NCI-H69 (cell line): ENCODE measurements at regions not wholly inside any gene's neighbourhood (a gene's known extent, or its start where the extent isn't known, plus 50 kb on each side); places are given as distances from the start of the nearest gene placed in this dataset.

Experiments used
- DNase-seq: peaks from one replicate; lab custom pipeline; 2025; lab: John Stamatoyannopoulos, UW

- no peak for DNase-seq
Observed at GRCh38 chr2:57954020-57954419, 92.6 kb upstream of the VRK2 start.

- no peak for DNase-seq
Observed at GRCh38 chr2:57957238-57957637, 89.4 kb upstream of the VRK2 start.

GRCh38 chr2:57959390-57959789, 87.2 kb upstream of the VRK2 start:
- DNase-seq = peak; percentile 77

GRCh38 chr2:57962861-57963260, 83.7 kb upstream of the VRK2 start:
- no peak for DNase-seq

GRCh38 chr2:57965219-57965618, 81.4 kb upstream of the VRK2 start:
- peak; percentile 4 for DNase-seq

- no peak for DNase-seq
Observed at GRCh38 chr2:57965961-57966360, 80.6 kb upstream of the VRK2 start.

GRCh38 chr2:57973621-57974186, 72.9 kb upstream of the VRK2 start:
- DNase-seq = peak; percentile 42

GRCh38 chr2:57979158-57979557, 67.4 kb upstream of the VRK2 start:
- no peak for DNase-seq

- DNase-seq = no peak
Observed at GRCh38 chr2:57981083-57981768, 65.4 kb upstream of the VRK2 start.

GRCh38 chr2:57987835-57988573, 58.6 kb upstream of the VRK2 start:
- no peak for DNase-seq

- DNase-seq = peak; percentile 66
Observed at GRCh38 chr2:57990118-57990725, 56.4 kb upstream of the VRK2 start.
